ENCODE measurements at regions not wholly inside any gene's neighbourhood (a gene's known extent, or its start where the extent isn't known, plus 50 kb on each side); places are given as distances from the start of the nearest gene placed in this dataset.

- H3K4me3 ChIP-seq (ENCODE audit: low read depth, low read length), result no peak overlapping the region
- no peak for TF ChIP-seq CTCF (IDR thresholded peaks at IDR 0.05; ENCODE audit: borderline replicate concordance, insufficient read depth, low read depth, low read length)
Observed at GRCh38 chr4:17164666-17165065, 266.2 kb upstream of the LDB2 start.

GRCh38 chr4:17163156-17163771 is 264.8 kb upstream of the LDB2 start:
- TF ChIP-seq CTCF (IDR thresholded peaks at IDR 0.05; ENCODE audit: borderline replicate concordance, insufficient read depth, low read depth, low read length), result no peak
- no peak overlapping the region for H3K4me3 ChIP-seq (ENCODE audit: low read depth, low read length)

- H3K4me3 ChIP-seq (ENCODE audit: low read depth, low read length), result no peak overlapping the region
- TF ChIP-seq CTCF (IDR thresholded peaks at IDR 0.05; ENCODE audit: borderline replicate concordance, insufficient read depth, low read depth, low read length), result no peak
Observed at GRCh38 chr4:17157304-17157703, 258.9 kb upstream of the LDB2 start.

GRCh38 chr4:17155486-17155885 is 257.0 kb upstream of the LDB2 start:
- H3K4me3 ChIP-seq (ENCODE audit: low read depth, low read length), result no peak overlapping the region
- TF ChIP-seq CTCF (IDR thresholded peaks at IDR 0.05; ENCODE audit: borderline replicate concordance, insufficient read depth, low read depth, low read length), result no peak

DNA sequence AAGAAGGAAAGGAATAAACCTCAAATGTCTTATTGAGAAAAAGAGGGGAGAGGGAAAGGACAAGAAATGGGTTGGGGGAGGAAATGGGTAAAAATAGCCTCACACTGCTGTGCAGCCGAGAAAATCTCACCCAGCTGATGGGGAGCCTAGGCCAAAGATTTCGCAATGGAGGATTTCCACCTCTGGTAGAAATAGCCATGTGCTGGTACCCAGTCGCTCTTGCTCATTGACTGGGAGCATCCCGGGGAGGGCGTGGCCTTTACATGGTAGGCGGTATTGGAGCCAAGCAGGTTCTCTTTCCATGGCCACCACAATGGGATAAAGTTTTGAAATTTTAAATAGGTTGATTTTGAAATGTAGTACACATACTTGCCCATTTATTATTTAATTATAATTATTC is 255.1 kb upstream of the LDB2 start:
- no peak overlapping the region for H3K4me3 ChIP-seq (ENCODE audit: low read depth, low read length)
- no peak for TF ChIP-seq CTCF (IDR thresholded peaks at IDR 0.05; ENCODE audit: borderline replicate concordance, insufficient read depth, low read depth, low read length)

DNA sequence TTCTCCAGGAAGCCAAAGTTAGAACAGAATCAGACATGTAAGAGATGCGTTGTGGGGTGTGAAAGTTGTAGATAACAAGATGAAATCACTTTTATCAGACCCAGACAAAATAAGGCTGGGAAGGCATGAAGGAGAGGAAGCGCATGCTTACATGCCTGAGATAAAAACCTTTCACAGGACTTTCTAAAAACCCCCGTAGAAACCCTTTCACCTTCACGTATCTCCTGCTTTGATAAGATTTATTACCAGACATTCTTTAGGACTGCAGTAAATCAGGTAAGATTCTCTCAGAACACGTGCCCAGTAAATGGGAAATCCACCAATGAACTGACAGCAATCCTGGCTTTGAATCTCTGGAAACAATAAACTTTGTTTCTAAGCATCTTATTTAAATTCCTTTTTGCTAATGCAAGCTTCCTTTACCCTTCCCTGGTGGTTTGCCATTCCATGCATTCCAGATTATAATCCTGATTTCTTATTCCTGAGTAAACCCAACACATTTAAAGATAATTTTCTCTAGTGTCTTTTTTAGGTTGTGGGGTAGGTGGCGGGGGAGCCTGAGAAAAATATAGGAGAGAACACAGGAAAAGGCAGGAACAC is 254.6 kb upstream of the LDB2 start:
- H3K4me3 ChIP-seq (ENCODE audit: low read depth, low read length), result no peak overlapping the region
- TF ChIP-seq CTCF (IDR thresholded peaks at IDR 0.05; ENCODE audit: borderline replicate concordance, insufficient read depth, low read depth, low read length), result no peak

DNA sequence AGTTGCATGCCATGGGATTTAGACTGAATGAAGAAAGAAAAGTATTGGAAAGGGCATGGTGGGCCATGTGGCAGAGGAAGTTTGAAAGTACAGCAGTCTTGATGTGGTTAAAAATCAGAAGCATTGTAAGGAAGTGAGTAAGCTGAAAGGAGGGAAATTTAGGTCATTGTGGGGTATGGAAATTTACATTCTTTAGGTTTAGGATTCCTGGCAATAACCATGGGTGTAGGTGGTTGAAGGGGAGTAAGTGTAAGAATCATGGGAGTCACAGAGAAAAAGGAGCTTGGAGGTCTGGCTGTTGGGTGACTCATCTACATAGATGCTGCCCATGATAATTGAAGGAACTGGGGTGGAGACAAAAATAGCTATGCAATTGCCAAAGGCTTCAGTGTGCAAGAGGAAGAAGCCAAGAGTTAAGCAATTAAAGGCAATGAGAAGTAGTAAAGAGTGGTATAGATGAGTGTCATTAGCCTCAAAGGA is 243.8 kb upstream of the LDB2 start:
- H3K4me3 ChIP-seq (ENCODE audit: low read depth, low read length), result no peak overlapping the region
- TF ChIP-seq CTCF (IDR thresholded peaks at IDR 0.05; ENCODE audit: borderline replicate concordance, insufficient read depth, low read depth, low read length), result no peak
